Fibroblast of gingiva (primary cell): ENCODE measurements at regions not wholly inside any gene's neighbourhood (a gene's known extent, or its start where the extent isn't known, plus 50 kb on each side); places are given as distances from the start of the nearest gene placed in this dataset.
"Not testable (repeated sequence)": the region's sequence is repeated elsewhere in the genome, so short reads cannot be mapped to it uniquely, and the experiment has no call there.

Source experiments
- DNase-seq: peaks from one replicate; pipeline ENCODE4 v3.0.0-alpha.2; 2011; ENCODE audit warnings: low read depth

GRCh38 chr4:144371485-144371884 is 231.0 kb upstream of the GYPA start:
- no peak for DNase-seq

- no peak for DNase-seq
Observed at GRCh38 chr4:144374065-144374464, 233.5 kb upstream of the GYPA start.

- DNase-seq = no peak
Observed at GRCh38 chr4:144376866-144377265, 236.3 kb upstream of the GYPA start.

GRCh38 chr4:144384408-144384807 is 243.9 kb upstream of the GYPA start:
- no peak for DNase-seq

GRCh38 chr4:144399927-144400326 is 246.0 kb upstream of the HHIP start:
- peak; percentile 79 for DNase-seq

GRCh38 chr4:144402176-144402575 is 243.8 kb upstream of the HHIP start:
- no peak for DNase-seq

- DNase-seq = no peak
Observed at GRCh38 chr4:144402999-144403398, 243.0 kb upstream of the HHIP start.

GRCh38 chr4:144403893-144404292 is 242.1 kb upstream of the HHIP start:
- no peak for DNase-seq

- no peak for DNase-seq
Observed at GRCh38 chr4:144409525-144409924, 236.4 kb upstream of the HHIP start.

GRCh38 chr4:144410230-144410783 is 235.6 kb upstream of the HHIP start:
- DNase-seq = no peak

- no peak for DNase-seq
Observed at GRCh38 chr4:144411119-144411518, 234.8 kb upstream of the HHIP start.

- no peak for DNase-seq
Observed at GRCh38 chr4:144411700-144412099, 234.3 kb upstream of the HHIP start.

- no peak for DNase-seq
Observed at GRCh38 chr4:144421056-144421455, 224.9 kb upstream of the HHIP start.

GRCh38 chr4:144421839-144422565 is 224.0 kb upstream of the HHIP start:
- no peak for DNase-seq

- DNase-seq = no peak
Observed at GRCh38 chr4:144423930-144424329, 222.0 kb upstream of the HHIP start.

- DNase-seq = not testable (repeated sequence)
Observed at GRCh38 chr4:144426023-144426422, 219.9 kb upstream of the HHIP start.

GRCh38 chr4:144442713-144443112 is 203.2 kb upstream of the HHIP start:
- no peak for DNase-seq

- DNase-seq = no peak
Observed at GRCh38 chr4:144449611-144450010, 196.3 kb upstream of the HHIP start.

- no peak for DNase-seq
Observed at GRCh38 chr4:144450526-144450925, 195.4 kb upstream of the HHIP start.

GRCh38 chr4:144451766-144452450 is 194.0 kb upstream of the HHIP start:
- DNase-seq = no peak

GRCh38 chr4:144456196-144456595 is 189.8 kb upstream of the HHIP start:
- no peak for DNase-seq

GRCh38 chr4:144461906-144462305 is 184.1 kb upstream of the HHIP start:
- DNase-seq = no peak

GRCh38 chr4:144463236-144463635 is 182.7 kb upstream of the HHIP start:
- no peak for DNase-seq
